ENCODE measurements at regions not wholly inside any gene's neighbourhood (a gene's known extent, or its start where the extent isn't known, plus 50 kb on each side); places are given as distances from the start of the nearest gene placed in this dataset.

- no peak for TF ChIP-seq CTCF (IDR thresholded peaks at IDR 0.05; ENCODE audit: control insufficient read depth, extremely low read depth, insufficient read depth)
- no peak overlapping the region for H3K4me3 ChIP-seq (ENCODE audit: low read depth, low read length)
- DNase-seq (ENCODE audit: low read depth): no peak
These were observed 87.8 kb downstream of the RRM2 start for GRCh38 chr2:10210336-10210735.

- no peak overlapping the region for H3K4me3 ChIP-seq (ENCODE audit: low read depth, low read length)
- TF ChIP-seq CTCF (IDR thresholded peaks at IDR 0.05; ENCODE audit: control insufficient read depth, extremely low read depth, insufficient read depth): no peak
- DNase-seq (ENCODE audit: low read depth): no peak
These were observed 89.4 kb downstream of the RRM2 start for GRCh38 chr2:10211844-10212422.

GRCh38 chr2:10212827-10213226, 89.9 kb upstream of the HPCAL1 start:
- no peak overlapping the region for H3K4me3 ChIP-seq (ENCODE audit: low read depth, low read length)
- TF ChIP-seq CTCF (IDR thresholded peaks at IDR 0.05; ENCODE audit: control insufficient read depth, extremely low read depth, insufficient read depth): no peak
- DNase-seq (ENCODE audit: low read depth): no peak

- DNase-seq (ENCODE audit: low read depth): no peak
- TF ChIP-seq CTCF (IDR thresholded peaks at IDR 0.05; ENCODE audit: control insufficient read depth, extremely low read depth, insufficient read depth): no peak
- H3K4me3 ChIP-seq (ENCODE audit: low read depth, low read length): no peak overlapping the region
These were observed 88.5 kb upstream of the HPCAL1 start for GRCh38 chr2:10214179-10214578.

- no peak for DNase-seq (ENCODE audit: low read depth)
- H3K4me3 ChIP-seq (ENCODE audit: low read depth, low read length): no peak overlapping the region
- TF ChIP-seq CTCF (IDR thresholded peaks at IDR 0.05; ENCODE audit: control insufficient read depth, extremely low read depth, insufficient read depth): no peak
These were observed 87.2 kb upstream of the HPCAL1 start for GRCh38 chr2:10215393-10215935.

- no peak for TF ChIP-seq CTCF (IDR thresholded peaks at IDR 0.05; ENCODE audit: control insufficient read depth, extremely low read depth, insufficient read depth)
- no peak for DNase-seq (ENCODE audit: low read depth)
These were observed 85.8 kb upstream of the HPCAL1 start for GRCh38 chr2:10216677-10217488.

More at GRCh38 chr2:10216677-10217488, 85.8 kb upstream of the HPCAL1 start:
- no peak overlapping the region for H3K4me3 ChIP-seq (ENCODE audit: low read depth, low read length)

Measured in LNCaP clone FGC (cell line).